SK-N-SH (cell line): ENCODE measurements at regions not wholly inside any gene's neighbourhood (a gene's known extent, or its start where the extent isn't known, plus 50 kb on each side); places are given as distances from the start of the nearest gene placed in this dataset.

Experiments
- CTCF ChIA-PET: fragments of 300-600, 350-600 bp; formaldehyde crosslinking; extraction: SDS; loops from one replicate; lab custom pipeline; 2021; lab: Yijun Ruan, JAX
- POLR2A ChIA-PET: fragments of 350-600 bp; sonication (Branson Sonifier 250); formaldehyde crosslinking; extraction: SDS; loops from one replicate; lab custom pipeline; 2020; ENCODE audit warnings: antibody characterized with exemption, inconsistent platforms; lab: Yijun Ruan, JAX
- DNase-seq: peaks from one replicate; pipeline ENCODE4 v3.0.0; 2012
- H2AFZ ChIP-seq: fragments of 200-600 bp; sonication (generic); 2 replicates; pipeline ENCODE4 v1.8.1; 2016; ENCODE audit warnings: antibody characterized with exemption, mild to moderate bottlenecking, low read depth
- H3F3A ChIP-seq: fragments of 200-600 bp; sonication (generic); replicated peaks from 2 replicates; pipeline ENCODE3; 2016; ENCODE audit warnings: antibody characterized with exemption, mild to moderate bottlenecking; ENCODE audit not compliant: insufficient read depth
- H3K27ac ChIP-seq, 2 experiments: fragments of 200-500 bp in 1 of 2; fragments of 200-600 bp in 1 of 2; sonication (Bioruptor generic) in 1 of 2; sonication (generic), shearing (Covaris generic) in 1 of 2; 2 replicates each; pipeline versions ENCODE4 v1.5.1 to v1.6.1; 2014 to 2016; ENCODE audit warnings: low read depth in 2 of 2, inconsistent platforms in 1 of 2, low read length in 1 of 2, mild to moderate bottlenecking in 1 of 2, mixed read lengths in 1 of 2
- H3K27me3 ChIP-seq: fragments of 200-600 bp; sonication (generic), shearing (Covaris generic); 2 replicates; pipeline ENCODE4 v1.6.1; 2016; ENCODE audit warnings: mixed run types; ENCODE audit not compliant: insufficient read depth
- H3K36me3 ChIP-seq, 2 experiments: fragments of 200-500 bp in 1 of 2; fragments of 200-600 bp in 1 of 2; sonication (Bioruptor generic) in 1 of 2; sonication (generic) in 1 of 2; replicated peaks in 1 of 2; 2 replicates each; pipeline versions ENCODE3 to v1.5.1; 2014 to 2016; ENCODE audit warnings: low read length in 1 of 2, mild to moderate bottlenecking in 1 of 2; ENCODE audit not compliant: insufficient read depth in 2 of 2, control insufficient read depth in 1 of 2
- H3K4me1 ChIP-seq, 2 experiments: fragments of 200-500 bp in 1 of 2; fragments of 200-600 bp in 1 of 2; sonication (Bioruptor generic) in 1 of 2; sonication (generic), shearing (Covaris generic) in 1 of 2; 2 replicates each; pipeline versions ENCODE4 v1.5.1 to v1.6.1; 2014 to 2016; ENCODE audit warnings: low read depth in 1 of 2, low read length in 1 of 2, mixed run types in 1 of 2; ENCODE audit not compliant: insufficient read depth in 2 of 2, control insufficient read depth in 1 of 2
- H3K4me2 ChIP-seq: fragments of 200-600 bp; sonication (generic), shearing (Covaris generic); 2 replicates; pipeline ENCODE4 v1.6.1; 2017; ENCODE audit warnings: mixed run types
- H3K4me3 ChIP-seq, 2 experiments: fragments of 200-500 bp in 1 of 2; fragments of 200-600 bp in 1 of 2; sonication (Bioruptor generic) in 1 of 2; sonication (generic), shearing (Covaris generic) in 1 of 2; 2 replicates each; pipeline versions ENCODE4 v1.5.1 to v1.8.1; 2014 to 2016; ENCODE audit warnings: low read depth in 2 of 2, inconsistent platforms in 1 of 2, low read length in 1 of 2, mild to moderate bottlenecking in 1 of 2, mixed read lengths in 1 of 2, moderate library complexity in 1 of 2
- H3K79me2 ChIP-seq: fragments of 200-600 bp; sonication (generic); 2 replicates; pipeline ENCODE4 v1.8.1; 2017; ENCODE audit warnings: mild to moderate bottlenecking; ENCODE audit not compliant: insufficient read depth
- H3K9ac ChIP-seq: fragments of 200-600 bp; sonication (generic); 2 replicates; pipeline ENCODE4 v1.6.1; 2017; ENCODE audit warnings: mixed run types
- H3K9me2 ChIP-seq: fragments of 200-600 bp; sonication (generic); 2 replicates; pipeline ENCODE4 v1.6.1; 2017; ENCODE audit warnings: mixed run types
- H3K9me3 ChIP-seq: fragments of 200-600 bp; sonication (generic); 2 replicates; pipeline ENCODE4 v1.6.1; 2017; ENCODE audit warnings: mixed run types, mild to moderate bottlenecking, moderate library complexity
- H4K20me1 ChIP-seq: fragments of 200-600 bp; sonication (generic); 2 replicates; pipeline ENCODE4 v1.6.1; 2017; ENCODE audit warnings: mild to moderate bottlenecking, mixed run types; ENCODE audit not compliant: insufficient read depth
- CHD2 ChIP-seq: fragments of 150-350 bp; IDR thresholded peaks from 2 replicates; pipeline ENCODE4 v1.6.1; 2018; ENCODE audit warnings: low read length; ENCODE audit not compliant: partially characterized antibody
- ELF1 ChIP-seq: IDR thresholded peaks from 2 replicates; pipeline ENCODE4 v1.4.0; 2012
- EP300 ChIP-seq, 2 experiments: IDR thresholded peaks; 2 replicates each; pipeline versions ENCODE4 v1.4.0 to v1.6.1; 2012; ENCODE audit warnings: borderline replicate concordance in 1 of 2, low read depth in 1 of 2, low read length in 1 of 2
- EZH2phosphoT487 ChIP-seq: fragments of 200-600 bp; sonication (generic); IDR thresholded peaks from 2 replicates; pipeline ENCODE4 v1.6.1; 2017; ENCODE audit warnings: low read depth, mixed run types, mild to moderate bottlenecking, antibody characterized with exemption, moderate library complexity, borderline replicate concordance
- GABPA ChIP-seq: IDR thresholded peaks from 2 replicates; pipeline ENCODE4 v1.4.0; 2012; ENCODE audit warnings: low read depth, mild to moderate bottlenecking
- GATA2 ChIP-seq: sonication (generic); formaldehyde crosslinking; IDR thresholded peaks from 2 replicates; pipeline ENCODE4 v1.5.0; 2020; ENCODE audit warnings: mild to moderate bottlenecking, missing genetic modification reagents
- MAX ChIP-seq: IDR thresholded peaks from 2 replicates; pipeline ENCODE4 v1.4.0; 2012; ENCODE audit warnings: low read depth
- MEF2A ChIP-seq: IDR thresholded peaks from 2 replicates; pipeline ENCODE4 v1.4.0; 2012; ENCODE audit warnings: low read depth, borderline replicate concordance
- NFIC ChIP-seq: IDR thresholded peaks from 2 replicates; pipeline ENCODE4 v1.4.0; 2012; ENCODE audit warnings: borderline replicate concordance
- REST ChIP-seq: IDR thresholded peaks from 2 replicates; pipeline ENCODE4 v1.6.1; 2012; ENCODE audit warnings: mild to moderate bottlenecking, low read depth, low read length, moderate library complexity
- SMC3 ChIP-seq: IDR thresholded peaks from 2 replicates; pipeline ENCODE4 v1.6.1; 2012; ENCODE audit warnings: low read depth, low read length, improper control_type of control experiment
- TCF12 ChIP-seq: IDR thresholded peaks from 2 replicates; pipeline ENCODE4 v1.4.0; 2012
- WGBS: methylation state at CpG from one replicate; pipeline ENCODE4 v1.1.6; 2017; ENCODE audit warnings: low lambda C conversion rate; 5-methylcytosine and 5-hydroxymethylcytosine counted together

- no peak for DNase-seq
- H3K36me3 ChIP-seq, result no peaks in the 10 kb centered on the region
- no peak overlapping the region for H3K27ac ChIP-seq
- CTCF ChIA-PET, result no interaction called here
- H3K27me3 ChIP-seq, result no peaks in the 10 kb centered on the region
- H3K9me3 ChIP-seq, result no peaks in the 10 kb centered on the region
- WGBS, result 91% methylated on average over 2 of the region's 2 CpGs
- H3K9me2 ChIP-seq, result no peaks in the 10 kb centered on the region
- H3K4me1 ChIP-seq, result peaks cover 0 to 31% of the 10 kb centered on the region in 2 experiments; a peak in 2 of 4 replicates
- H3K9ac ChIP-seq, result no peak overlapping the region
- no peaks in the 10 kb centered on the region for H3K79me2 ChIP-seq
- POLR2A ChIA-PET, result no interaction called here
- no peak for TF ChIP-seq NFIC
- TF ChIP-seq EP300 (IDR thresholded peaks at IDR 0.05; ENCODE audit: borderline replicate concordance in 1 of 2, low read depth in 1 of 2, low read length in 1 of 2), result 0 out of 4 replicates have a peak, but pooled peaks of 1 of the 2 experiments have one; percentile 7
- 0 out of 2 replicates have a peak, but pooled peaks have one; percentile 14 for TF ChIP-seq TCF12
- no peak overlapping the region for H2AFZ ChIP-seq
- no peak overlapping the region for H3K4me2 ChIP-seq
- no peak overlapping the region for H3K4me3 ChIP-seq
- H4K20me1 ChIP-seq, result no peaks in the 10 kb centered on the region
- H3F3A ChIP-seq, result peaks cover 26% of the 10 kb centered on the region
Measured at GRCh38 chr14:61174987-61175386, 106.2 kb downstream of the TMEM30B start.

- Histone ChIP-seq H3K4me1 (peaks cover 0 to 26% of the 10 kb centered on the region in 2 experiments; a peak in 2 of 4 replicates), H3K79me2 (no peaks in the 10 kb centered on the region), H3K27ac (no peak overlapping the region), H3K4me3 (no peak overlapping the region), H3K27me3 (no peaks in the 10 kb centered on the region), H3K9me2 (no peaks in the 10 kb centered on the region), H3K36me3 (no peaks in the 10 kb centered on the region), H3K4me2 (no peak overlapping the region), H3F3A (peaks cover 20% of the 10 kb centered on the region), H4K20me1 (no peaks in the 10 kb centered on the region), H3K9me3 (no peaks in the 10 kb centered on the region), H2AFZ (no peak overlapping the region), H3K9ac (no peak overlapping the region)
- TF ChIP-seq REST (no peak), TCF12 (no peak), MAX (no peak), ELF1 (no peak), CHD2 (no peak), EZH2phosphoT487 (no peak), MEF2A (no peak), SMC3 (no peak), GATA2 (CRISPR knock-in tag) (no peak), EP300 (IDR thresholded peaks at IDR 0.05; ENCODE audit: borderline replicate concordance in 1 of 2, low read depth in 1 of 2, low read length in 1 of 2) (no peak), GABPA (no peak)
- ChIA-PET CTCF (interaction anchor here (1.3 kb wide), 1 partner anchor 16 kb away, joined by 3 read pairs; no protein-coding TSS in a partner anchor), POLR2A (no interaction called here)
- WGBS, result 94% methylated on average over 6 of the region's 6 CpGs
- no peak for DNase-seq
Measured at GRCh38 chr14:61174441-61174891, 106.7 kb downstream of the TMEM30B start.
